ENCODE measurements at regions not wholly inside any gene's neighbourhood (a gene's known extent, or its start where the extent isn't known, plus 50 kb on each side); places are given as distances from the start of the nearest gene placed in this dataset.

DNA sequence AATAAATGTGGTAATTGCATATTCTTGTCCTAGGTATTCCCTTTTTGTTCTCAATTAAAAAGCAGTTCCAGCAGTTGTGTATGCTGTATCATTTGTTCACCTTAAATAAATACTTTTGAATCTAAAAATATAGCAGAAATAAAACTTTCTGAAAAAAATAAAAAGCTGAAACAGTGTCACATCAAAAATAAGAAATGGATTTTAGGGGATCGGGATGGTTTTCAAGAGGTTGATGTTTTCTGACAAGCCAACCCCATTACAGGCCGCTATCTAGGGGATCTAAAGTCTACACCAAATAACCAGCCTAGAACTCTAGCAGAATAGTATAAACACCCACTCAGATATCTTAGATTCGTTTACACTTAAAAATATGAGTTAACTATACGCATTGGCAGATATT, 95.4 kb upstream of the MAML3 start:
- RAD21 ChIA-PET (ENCODE audit: low non-redundant PET in 1 of 2, low total read pairs in 2 of 2, uncharacterized antibody in 2 of 2, unreplicated experiment in 2 of 2), result no interaction called here
- Histone ChIP-seq H3K4me2 (ENCODE audit: low read length) (no peak overlapping the region), H3K9me3 (ENCODE audit: control insufficient read depth in 1 of 2, insufficient read depth in 1 of 2, low read depth in 1 of 2, low read length in 2 of 2) (no peaks in the 10 kb centered on the region), H3K4me1 (ENCODE audit: control insufficient read depth in 1 of 2, insufficient read depth in 2 of 2, low read length in 2 of 2) (peaks cover 2 to 24% of the 10 kb centered on the region in 2 experiments; a peak in 3 of 4 replicates), H3K27me3 (ENCODE audit: insufficient read depth, low read length) (no peaks in the 10 kb centered on the region), H3K9me2 (ENCODE audit: insufficient read depth) (no peaks in the 10 kb centered on the region), H4K20me1 (ENCODE audit: insufficient read depth) (no peaks in the 10 kb centered on the region), H3K36me3 (ENCODE audit: control insufficient read depth in 1 of 2, insufficient read depth in 2 of 2, low read length in 2 of 2) (no peaks in the 10 kb centered on the region), H3K9ac (ENCODE audit: low read length) (no peak overlapping the region), H3K79me2 (ENCODE audit: insufficient read depth, low read length) (no peaks in the 10 kb centered on the region), H2AFZ (ENCODE audit: low read depth, low read length, poor library complexity, severe bottlenecking) (peak overlapping the region; percentile 82), H3K27ac (ENCODE audit: low read depth, low read length) (no peak overlapping the region), H3K4me3 (replicated peaks in 1 of 2; ENCODE audit: low read depth in 1 of 2, low read length in 2 of 2) (no peak overlapping the region)
- intact Hi-C loops (cut with micrococcal nuclease), result loop anchor here (1.0 kb wide), 1 partner anchor 95 kb away; the partner anchor contains the start of gene MAML3
- CTCF ChIA-PET, result interaction anchor here (1.0 to 1.8 kb wide), 2 partner anchors 95 to 592 kb away, joined by 5 read pairs; partner anchors contain the start of gene MAML3
- ATAC-seq, result no peak
- DNase-seq (ENCODE audit: low read depth, low spot score), result no peak
- POLR2A ChIA-PET, result interaction anchor here (1.9 kb wide), 1 partner anchor 96 kb away, joined by 8 read pairs; the partner anchor contains the start of gene MAML3
- TF ChIP-seq, protein P1, sequence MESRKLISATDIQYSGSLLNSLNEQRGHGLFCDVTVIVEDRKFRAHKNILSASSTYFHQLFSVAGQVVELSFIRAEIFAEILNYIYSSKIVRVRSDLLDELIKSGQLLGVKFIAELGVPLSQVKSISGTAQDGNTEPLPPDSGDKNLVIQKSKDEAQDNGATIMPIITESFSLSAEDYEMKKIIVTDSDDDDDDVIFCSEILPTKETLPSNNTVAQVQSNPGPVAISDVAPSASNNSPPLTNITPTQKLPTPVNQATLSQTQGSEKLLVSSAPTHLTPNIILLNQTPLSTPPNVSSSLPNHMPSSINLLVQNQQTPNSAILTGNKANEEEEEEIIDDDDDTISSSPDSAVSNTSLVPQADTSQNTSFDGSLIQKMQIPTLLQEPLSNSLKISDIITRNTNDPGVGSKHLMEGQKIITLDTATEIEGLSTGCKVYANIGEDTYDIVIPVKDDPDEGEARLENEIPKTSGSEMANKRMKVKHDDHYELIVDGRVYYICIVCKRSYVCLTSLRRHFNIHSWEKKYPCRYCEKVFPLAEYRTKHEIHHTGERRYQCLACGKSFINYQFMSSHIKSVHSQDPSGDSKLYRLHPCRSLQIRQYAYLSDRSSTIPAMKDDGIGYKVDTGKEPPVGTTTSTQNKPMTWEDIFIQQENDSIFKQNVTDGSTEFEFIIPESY (IDR thresholded peaks at IDR 0.05; ENCODE audit: extremely low read depth, insufficient replicate concordance, low read length), result no peak
- TF ChIP-seq, protein P2, sequence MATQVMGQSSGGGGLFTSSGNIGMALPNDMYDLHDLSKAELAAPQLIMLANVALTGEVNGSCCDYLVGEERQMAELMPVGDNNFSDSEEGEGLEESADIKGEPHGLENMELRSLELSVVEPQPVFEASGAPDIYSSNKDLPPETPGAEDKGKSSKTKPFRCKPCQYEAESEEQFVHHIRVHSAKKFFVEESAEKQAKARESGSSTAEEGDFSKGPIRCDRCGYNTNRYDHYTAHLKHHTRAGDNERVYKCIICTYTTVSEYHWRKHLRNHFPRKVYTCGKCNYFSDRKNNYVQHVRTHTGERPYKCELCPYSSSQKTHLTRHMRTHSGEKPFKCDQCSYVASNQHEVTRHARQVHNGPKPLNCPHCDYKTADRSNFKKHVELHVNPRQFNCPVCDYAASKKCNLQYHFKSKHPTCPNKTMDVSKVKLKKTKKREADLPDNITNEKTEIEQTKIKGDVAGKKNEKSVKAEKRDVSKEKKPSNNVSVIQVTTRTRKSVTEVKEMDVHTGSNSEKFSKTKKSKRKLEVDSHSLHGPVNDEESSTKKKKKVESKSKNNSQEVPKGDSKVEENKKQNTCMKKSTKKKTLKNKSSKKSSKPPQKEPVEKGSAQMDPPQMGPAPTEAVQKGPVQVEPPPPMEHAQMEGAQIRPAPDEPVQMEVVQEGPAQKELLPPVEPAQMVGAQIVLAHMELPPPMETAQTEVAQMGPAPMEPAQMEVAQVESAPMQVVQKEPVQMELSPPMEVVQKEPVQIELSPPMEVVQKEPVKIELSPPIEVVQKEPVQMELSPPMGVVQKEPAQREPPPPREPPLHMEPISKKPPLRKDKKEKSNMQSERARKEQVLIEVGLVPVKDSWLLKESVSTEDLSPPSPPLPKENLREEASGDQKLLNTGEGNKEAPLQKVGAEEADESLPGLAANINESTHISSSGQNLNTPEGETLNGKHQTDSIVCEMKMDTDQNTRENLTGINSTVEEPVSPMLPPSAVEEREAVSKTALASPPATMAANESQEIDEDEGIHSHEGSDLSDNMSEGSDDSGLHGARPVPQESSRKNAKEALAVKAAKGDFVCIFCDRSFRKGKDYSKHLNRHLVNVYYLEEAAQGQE (IDR thresholded peaks at IDR 0.05; ENCODE audit: low read depth), result no peak
- TF ChIP-seq SP1 (IDR thresholded peaks at IDR 0.05; ENCODE audit: low read depth), result peak; percentile 68
- no peak for TF ChIP-seq YY1 (IDR thresholded peaks at IDR 0.05; ENCODE audit: extremely low read depth, insufficient replicate concordance, low read depth, low read length)
- TF ChIP-seq, protein P3, sequence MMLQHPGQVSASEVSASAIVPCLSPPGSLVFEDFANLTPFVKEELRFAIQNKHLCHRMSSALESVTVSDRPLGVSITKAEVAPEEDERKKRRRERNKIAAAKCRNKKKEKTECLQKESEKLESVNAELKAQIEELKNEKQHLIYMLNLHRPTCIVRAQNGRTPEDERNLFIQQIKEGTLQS (IDR thresholded peaks at IDR 0.05), result no peak
- no TSS peak for BruUV-seq (replicated peaks)

Data from HCT116 (cell line).